HG03521 (cell line): ENCODE measurements at regions not wholly inside any gene's neighbourhood (a gene's known extent, or its start where the extent isn't known, plus 50 kb on each side); places are given as distances from the start of the nearest gene placed in this dataset.
A peak's percentile ranks its signal among the peaks of the same experiment; 100 is the strongest.
"Not testable (repeated sequence)": the region's sequence is repeated elsewhere in the genome, so short reads cannot be mapped to it uniquely, and the experiment has no call there.

ENCODE experiments used
- ATAC-seq: cut with Tn5 transposase; IDR thresholded peaks from one replicate; pipeline ENCODE4 v1.9.1; 2021; ENCODE audit warnings: mild to moderate bottlenecking, moderate library complexity; ENCODE audit not compliant: unreplicated experiment

GRCh38 chr6:27807441-27808241 is 104.6 kb downstream of the OR2B2 start:
- peak; percentile 54 for ATAC-seq

- no peak for ATAC-seq
These were observed 105.2 kb downstream of the OR2B2 start for GRCh38 chr6:27806981-27807440.

- no peak for ATAC-seq
These were observed 106.8 kb downstream of the OR2B2 start for GRCh38 chr6:27805347-27805746.

DNA sequence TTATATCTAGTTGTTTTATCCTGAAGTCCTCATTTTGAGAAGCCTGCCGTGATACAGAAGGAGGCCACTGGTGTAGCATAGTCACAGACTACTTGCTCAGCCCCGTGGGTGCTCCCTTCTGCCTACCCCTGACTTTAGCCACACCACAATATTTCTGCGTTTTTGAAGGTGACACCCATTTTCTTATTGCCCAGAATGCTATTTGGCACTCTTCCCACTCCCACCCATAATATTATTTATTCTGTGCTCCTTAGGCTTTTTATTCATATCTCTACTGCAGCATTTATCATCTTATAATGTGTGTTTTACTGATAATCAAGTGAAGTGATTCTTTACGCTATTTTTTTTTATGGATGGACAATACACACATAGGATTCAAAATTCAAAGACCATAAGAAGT is 107.3 kb downstream of the OR2B2 start:
- no peak for ATAC-seq

DNA sequence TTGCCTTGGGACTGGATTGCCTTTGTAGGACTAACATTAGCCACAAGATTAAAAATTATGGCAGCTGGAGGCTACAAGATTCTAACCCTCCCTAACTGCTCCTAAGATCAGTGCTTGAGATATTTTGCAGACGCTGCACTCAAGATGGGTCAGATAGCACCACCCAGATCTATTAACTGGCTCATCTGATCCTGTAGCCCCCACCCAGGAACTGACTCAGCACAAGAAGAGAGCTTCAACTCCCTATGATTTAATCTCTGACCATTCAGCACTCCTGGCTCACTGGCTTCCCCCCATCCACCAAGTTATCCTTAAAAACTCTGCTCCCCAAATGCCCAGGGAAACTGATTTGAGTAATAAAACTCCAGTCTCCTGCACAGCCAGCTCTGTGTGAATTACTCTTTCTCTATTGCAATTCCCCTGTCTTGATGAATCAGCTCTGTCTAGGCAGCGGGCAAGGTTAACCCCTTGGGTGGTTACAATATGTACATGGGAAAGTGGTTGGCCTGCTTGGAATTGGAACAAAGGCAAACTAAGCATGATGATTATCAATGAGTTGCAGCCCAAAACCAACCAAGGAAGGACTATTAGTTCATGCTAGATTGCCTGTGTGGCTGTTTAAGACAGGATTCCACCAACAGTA is 111.3 kb downstream of the OR2B2 start:
- ATAC-seq, result no peak

DNA sequence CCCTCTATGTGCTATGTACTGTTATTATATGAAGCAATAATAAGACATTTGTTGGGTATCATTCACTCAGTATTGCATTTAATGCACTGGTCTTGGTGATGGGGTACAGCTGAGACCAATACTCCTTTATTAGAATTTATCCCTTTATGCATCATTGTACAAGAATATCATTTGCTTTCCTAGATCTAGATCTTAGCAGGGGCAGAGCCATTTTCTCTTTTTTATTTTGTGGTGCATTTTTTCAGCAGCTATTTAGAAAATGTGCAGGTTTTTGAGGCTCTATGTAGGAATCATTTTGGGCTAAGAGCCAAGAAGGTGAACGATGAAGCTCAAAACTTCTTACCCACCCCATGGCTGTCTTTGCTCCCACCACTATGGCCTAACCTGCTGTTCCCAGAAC is 114.2 kb downstream of the OR2B2 start:
- no peak for ATAC-seq

DNA sequence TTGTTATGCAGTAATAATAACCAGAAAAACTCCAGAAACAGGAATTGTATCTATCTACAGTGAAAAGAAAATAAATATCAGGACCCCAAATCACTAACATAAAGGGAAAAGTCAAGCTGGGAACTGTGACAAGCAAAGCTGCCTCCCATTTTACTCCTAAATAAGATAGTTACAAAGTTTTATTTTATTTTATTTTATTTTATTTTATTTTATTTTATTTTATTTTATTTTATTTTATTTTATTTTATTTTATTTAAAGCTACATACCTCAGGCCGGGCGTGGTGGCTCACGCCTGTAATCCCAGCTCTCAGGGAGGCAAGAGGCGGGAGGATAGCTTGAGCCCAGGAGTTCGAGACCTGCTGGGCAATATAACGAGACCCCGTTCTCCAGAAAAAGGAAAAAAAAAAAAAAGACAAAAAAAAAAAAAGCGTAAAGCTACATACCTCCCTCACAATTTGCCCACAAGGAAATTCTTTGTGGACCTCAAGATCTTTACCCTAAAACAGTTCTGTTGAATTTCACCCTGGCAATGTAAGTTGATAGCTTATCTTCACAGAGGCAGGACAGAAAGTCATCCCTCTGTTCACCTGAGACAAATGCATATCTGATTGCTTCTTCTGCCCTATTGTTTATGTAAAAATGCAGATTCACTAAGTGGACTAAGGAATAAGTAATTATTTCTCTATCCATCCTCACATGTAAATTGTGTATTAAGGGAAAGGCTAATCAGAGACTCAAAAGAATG is 115.3 kb downstream of the OR2B2 start:
- not testable (repeated sequence) for ATAC-seq

GRCh38 chr6:27795697-27796494 is 116.3 kb downstream of the OR2B2 start:
- ATAC-seq, result peak; percentile 40

- no peak for ATAC-seq
These were observed 120.8 kb downstream of the OR2B2 start for GRCh38 chr6:27791182-27791943.

- ATAC-seq, result not testable (repeated sequence)
These were observed 123.8 kb downstream of the OR2B2 start for GRCh38 chr6:27788376-27788775.

DNA sequence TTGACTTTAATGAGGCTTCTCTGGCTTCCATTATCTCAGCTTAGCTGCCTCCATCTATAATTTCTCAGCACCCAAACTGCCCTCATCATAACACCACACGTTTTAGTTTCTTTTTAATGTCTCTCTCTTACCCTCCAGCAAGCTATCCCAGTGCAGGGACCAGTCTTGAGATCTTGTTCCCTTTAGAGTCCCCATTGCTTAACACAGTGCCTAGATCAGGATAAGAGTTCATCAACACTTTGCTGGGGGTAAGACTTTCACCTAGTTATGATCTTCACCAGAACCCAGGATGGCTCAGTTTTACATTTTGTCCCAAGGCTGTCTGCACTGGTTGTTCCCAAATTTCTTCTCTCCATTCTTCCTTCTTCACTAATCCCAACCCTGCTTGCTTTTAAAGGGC is 126.1 kb downstream of the OR2B2 start:
- no peak for ATAC-seq

GRCh38 chr6:27785294-27785693 is 126.9 kb downstream of the OR2B2 start:
- no peak for ATAC-seq

- ATAC-seq, result no peak
These were observed 129.4 kb downstream of the OR2B2 start for GRCh38 chr6:27782748-27783147.

- ATAC-seq, result no peak
These were observed 133.4 kb downstream of the OR2B2 start for GRCh38 chr6:27778625-27779417.

GRCh38 chr6:27777614-27778355 is 134.4 kb downstream of the OR2B2 start:
- no peak for ATAC-seq

- ATAC-seq, result no peak
These were observed 135.1 kb downstream of the OR2B2 start for GRCh38 chr6:27777126-27777525.

GRCh38 chr6:27776504-27776903 is 135.7 kb downstream of the OR2B2 start:
- ATAC-seq, result no peak

- ATAC-seq, result no peak
These were observed 136.4 kb downstream of the OR2B2 start for GRCh38 chr6:27775796-27776184.
